IMR-90 (cell line): ENCODE measurements at regions not wholly inside any gene's neighbourhood (a gene's known extent, or its start where the extent isn't known, plus 50 kb on each side); places are given as distances from the start of the nearest gene placed in this dataset.

ENCODE experiments used
- ATAC-seq: fragments of 200-7000 bp; cut with Tn5 transposase; 2 replicates; pipeline ENCODE4 v1.9.1; 2020; ENCODE audit warnings: low read depth, mild to moderate bottlenecking, moderate library complexity
- BruUV-seq: library from RNA; stranded (reverse); fragments of 400-500 nt; replicated peaks from 2 replicates; lab custom pipeline; 2021; lab: Mats Ljungman, UMichigan
- CTCF ChIA-PET: fragments of 300-600 bp; formaldehyde crosslinking; extraction: SDS; loops from one replicate; lab custom pipeline; 2021; ENCODE audit warnings: antibody characterized with exemption; lab: Yijun Ruan, JAX
- POLR2A ChIA-PET: fragments of 300-600 bp; sonication (Branson Sonifier 250); formaldehyde crosslinking; loops from one replicate; lab custom pipeline; 2022; ENCODE audit warnings: antibody characterized with exemption; ENCODE audit not compliant: unreplicated experiment; lab: Charles Lee
- DNase-seq: peaks from one replicate; pipeline ENCODE4 v3.0.0; 2013
- H2AFZ ChIP-seq: replicated peaks from 2 replicates; pipeline ENCODE3; 2013; ENCODE audit warnings: low read length, mild to moderate bottlenecking; ENCODE audit not compliant: poor library complexity
- H2AK5ac ChIP-seq: 2 replicates; pipeline ENCODE4 v1.6.1; 2013; ENCODE audit warnings: low read depth, low read length, inconsistent platforms
- H2AK9ac ChIP-seq: replicated peaks from 2 replicates; pipeline ENCODE3; 2013; ENCODE audit warnings: mild to moderate bottlenecking, low read depth, low read length, moderate library complexity; ENCODE audit not compliant: poor library complexity
- H2BK120ac ChIP-seq: 2 replicates; pipeline ENCODE4 v1.6.1; 2013; ENCODE audit warnings: low read depth, low read length, inconsistent platforms
- H2BK15ac ChIP-seq: 3 replicates; pipeline ENCODE4 v1.6.1; 2013; ENCODE audit warnings: low read depth, low read length, inconsistent platforms
- H2BK20ac ChIP-seq: 2 replicates; pipeline ENCODE4 v1.6.1; 2013; ENCODE audit warnings: low read depth, mild to moderate bottlenecking, inconsistent platforms, low read length, moderate library complexity
- H2BK5ac ChIP-seq: 2 replicates; pipeline ENCODE4 v1.6.1; 2013; ENCODE audit warnings: mild to moderate bottlenecking, low read depth, low read length, inconsistent platforms; ENCODE audit not compliant: poor library complexity, severe bottlenecking
- H3K14ac ChIP-seq: replicated peaks from 2 replicates; pipeline ENCODE4 v1.6.1; 2013; ENCODE audit warnings: low read depth, low read length, inconsistent platforms
- H3K18ac ChIP-seq: 2 replicates; pipeline ENCODE4 v1.6.1; 2013; ENCODE audit warnings: low read depth, low read length, control low read depth
- H3K23ac ChIP-seq: 2 replicates; pipeline ENCODE4 v1.6.1; 2013; ENCODE audit warnings: low read depth, low read length, inconsistent platforms
- H3K27ac ChIP-seq: 2 replicates; pipeline ENCODE4 v1.5.1; 2013; ENCODE audit warnings: mild to moderate bottlenecking, control low read depth, low read length; ENCODE audit not compliant: insufficient read depth
- H3K27me3 ChIP-seq: 2 replicates; pipeline ENCODE4 v1.6.1; 2013; ENCODE audit warnings: low read length; ENCODE audit not compliant: control insufficient read depth, insufficient read depth
- H3K36me3 ChIP-seq: 2 replicates; pipeline ENCODE4 v1.6.1; 2013; ENCODE audit warnings: low read length, mixed read lengths; ENCODE audit not compliant: control insufficient read depth, insufficient read depth
- H3K4ac ChIP-seq: 2 replicates; pipeline ENCODE4 v1.6.1; 2013; ENCODE audit warnings: low read depth, low read length, inconsistent platforms
- H3K4me1 ChIP-seq: 2 replicates; pipeline ENCODE4 v1.6.1; 2013; ENCODE audit warnings: low read length, mixed read lengths; ENCODE audit not compliant: control insufficient read depth, insufficient read depth
- H3K4me2 ChIP-seq: 2 replicates; pipeline ENCODE4 v1.6.1; 2013; ENCODE audit warnings: low read depth, mild to moderate bottlenecking, control low read depth, low read length, moderate library complexity
- H3K4me3 ChIP-seq: 2 replicates; pipeline ENCODE4 v1.5.1; 2013; ENCODE audit warnings: low read depth, mild to moderate bottlenecking, control low read depth, low read length, moderate library complexity; ENCODE audit not compliant: insufficient read depth
- H3K56ac ChIP-seq: 2 replicates; pipeline ENCODE4 v1.6.1; 2013; ENCODE audit warnings: low read length, inconsistent platforms; ENCODE audit not compliant: insufficient read depth; ENCODE audit errors: extremely low read depth
- H3K79me1 ChIP-seq, 2 experiments: 2 replicates each; pipeline ENCODE4 v1.6.1; 2013; ENCODE audit warnings: low read length in 2 of 2, inconsistent platforms in 1 of 2, low read depth in 1 of 2
- H3K9ac ChIP-seq: 2 replicates; pipeline ENCODE4 v1.6.1; 2013; ENCODE audit warnings: low read depth, low read length, control low read depth
- H3K9me1 ChIP-seq: 2 replicates; pipeline ENCODE4 v1.6.1; 2013; ENCODE audit warnings: low read length, inconsistent platforms; ENCODE audit not compliant: insufficient read depth
- H3K9me3 ChIP-seq: 2 replicates; pipeline ENCODE4 v1.6.1; 2013; ENCODE audit warnings: low read length; ENCODE audit not compliant: control insufficient read depth, insufficient read depth
- H4K20me1 ChIP-seq: 2 replicates; pipeline ENCODE4 v1.6.1; 2013; ENCODE audit warnings: low read length, inconsistent platforms; ENCODE audit not compliant: insufficient read depth
- H4K5ac ChIP-seq: 2 replicates; pipeline ENCODE4 v1.6.1; 2013; ENCODE audit warnings: mild to moderate bottlenecking, low read depth, low read length, control low read depth
- H4K8ac ChIP-seq, 2 experiments: 2 replicates each; pipeline ENCODE4 v1.6.1; 2013; ENCODE audit warnings: low read depth in 2 of 2, low read length in 2 of 2, control low read depth in 1 of 2, inconsistent platforms in 1 of 2
- H4K91ac ChIP-seq: 2 replicates; pipeline ENCODE4 v1.6.1; 2013; ENCODE audit warnings: low read depth, low read length, inconsistent platforms; ENCODE audit not compliant: insufficient read depth
- FOS ChIP-seq: fragments of 150-350 bp; IDR thresholded peaks from 2 replicates; pipeline ENCODE4 v1.6.1; 2016; ENCODE audit warnings: low read depth, low read length
- POLR2A ChIP-seq: IDR thresholded peaks from 2 replicates; pipeline ENCODE4 v1.6.1; 2012; ENCODE audit warnings: mild to moderate bottlenecking, low read depth, low read length
- RAD21 ChIP-seq: IDR thresholded peaks from 2 replicates; pipeline ENCODE4 v1.6.1; 2012; ENCODE audit warnings: low read length, improper control_type of control experiment
- RCOR1 ChIP-seq: IDR thresholded peaks from 2 replicates; pipeline ENCODE4 v1.6.1; 2012; ENCODE audit warnings: mild to moderate bottlenecking, low read length, improper control_type of control experiment; ENCODE audit not compliant: insufficient replicate concordance
- SMC3 ChIP-seq: fragments of 150-350 bp; IDR thresholded peaks from 2 replicates; pipeline ENCODE4 v1.6.1; 2016; ENCODE audit warnings: low read depth, mild to moderate bottlenecking, antibody characterized with exemption, low read length, moderate library complexity
- WGBS, 2 experiments: methylation state at CpG; one replicate each; pipeline versions ENCODE4 v1.1.5 to v1.1.7; 2013; ENCODE audit warnings: missing lambda C conversion rate in 2 of 2; ENCODE audit not compliant: insufficient read length in 1 of 2; ENCODE audit errors: extremely low coverage in 2 of 2; 5-methylcytosine and 5-hydroxymethylcytosine counted together
- dilution Hi-C: fragments of 300-500 bp; cut with HindIII; formaldehyde crosslinking; loops from one replicate; pipeline ENCODE4 v1.14.3; 2018; ENCODE audit warnings: low sequenced_read_pairs; ENCODE audit not compliant: unreplicated experiment
- in situ Hi-C: fragments of 300-500 bp; cut with MboI; formaldehyde crosslinking; loops from 3 replicates; pipeline ENCODE4 v1.14.3; 2019; ENCODE audit warnings: low sequenced_read_pairs, inconsistent platforms, mixed read lengths
- intact Hi-C: fragments of 100-400 bp; cut with micrococcal nuclease; formaldehyde crosslinking; loops from 2 replicates; pipeline ENCODE4 v1.10.0; 2022
- TF ChIP-seq, protein P1 (sequence below): fragments of 150-350 bp; IDR thresholded peaks from 2 replicates; pipeline ENCODE4 v1.6.1; 2016; ENCODE audit warnings: low read depth, mild to moderate bottlenecking, low read length, moderate library complexity, borderline replicate concordance

DNA sequence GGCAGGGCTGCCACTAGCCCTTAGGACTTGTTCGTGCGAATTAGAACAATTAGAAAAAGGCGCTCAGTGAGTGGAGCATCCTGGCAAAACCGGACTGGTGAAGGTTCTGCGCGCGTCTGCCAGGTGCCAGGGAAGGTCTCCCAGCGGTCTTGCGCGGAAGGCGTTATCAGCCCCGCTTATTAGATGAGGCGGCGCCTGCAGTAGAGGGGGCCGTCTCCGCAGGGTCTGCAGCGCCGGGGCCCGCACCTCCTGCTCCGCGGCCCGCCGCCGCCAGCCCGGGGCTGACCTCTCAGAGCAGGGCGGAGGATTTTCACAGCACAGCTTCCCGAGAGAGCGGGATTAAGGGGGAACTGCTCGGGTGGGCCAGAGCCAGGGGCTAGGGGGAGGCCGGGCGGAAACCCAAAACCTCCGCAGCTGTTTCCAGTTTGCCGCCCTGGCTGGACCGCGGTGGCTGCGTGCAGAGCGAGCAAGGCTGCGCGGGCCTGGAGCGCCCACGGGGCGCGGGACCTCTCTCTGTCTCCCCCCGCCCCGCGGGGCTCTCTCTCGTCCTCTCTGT lies 155.2 kb downstream of the FOXD2 start:
- H2AK9ac ChIP-seq: no peak overlapping the region
- no peaks in the 10 kb centered on the region for H3K4me1 ChIP-seq
- CTCF ChIA-PET: no interaction called here
- no peaks in the 10 kb centered on the region for H4K20me1 ChIP-seq
- no peak overlapping the region for H2BK15ac ChIP-seq
- no peak overlapping the region for H3K14ac ChIP-seq
- TF ChIP-seq POLR2A (no peak), FOS (no peak), RAD21 (no peak), SMC3 (no peak), RCOR1 (no peak)
- TF ChIP-seq, protein P1, sequence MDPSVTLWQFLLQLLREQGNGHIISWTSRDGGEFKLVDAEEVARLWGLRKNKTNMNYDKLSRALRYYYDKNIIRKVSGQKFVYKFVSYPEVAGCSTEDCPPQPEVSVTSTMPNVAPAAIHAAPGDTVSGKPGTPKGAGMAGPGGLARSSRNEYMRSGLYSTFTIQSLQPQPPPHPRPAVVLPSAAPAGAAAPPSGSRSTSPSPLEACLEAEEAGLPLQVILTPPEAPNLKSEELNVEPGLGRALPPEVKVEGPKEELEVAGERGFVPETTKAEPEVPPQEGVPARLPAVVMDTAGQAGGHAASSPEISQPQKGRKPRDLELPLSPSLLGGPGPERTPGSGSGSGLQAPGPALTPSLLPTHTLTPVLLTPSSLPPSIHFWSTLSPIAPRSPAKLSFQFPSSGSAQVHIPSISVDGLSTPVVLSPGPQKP: no peak
- no peak overlapping the region for H3K9ac ChIP-seq
- H3K79me1 ChIP-seq: no peaks in the 10 kb centered on the region
- no peak overlapping the region for H3K18ac ChIP-seq
- in situ Hi-C loops (no loop called here), dilution Hi-C loops (no loop called here), intact Hi-C loops (no loop called here)
- no peak overlapping the region for H2AK5ac ChIP-seq
- H2BK120ac ChIP-seq: no peak overlapping the region
- no peak overlapping the region for H3K23ac ChIP-seq
- H3K27me3 ChIP-seq: peaks cover 11% of the 10 kb centered on the region; the same call in 1 of the 2 replicates
- H3K4me3 ChIP-seq: no peak overlapping the region
- WGBS, 2 experiments: 6% methylated on average over 18 of the region's 47 CpGs; no CpG with 5 or more reads in 1 of the 2 experiments
- no peaks in the 10 kb centered on the region for H3K36me3 ChIP-seq
- H4K5ac ChIP-seq: no peak overlapping the region
- H3K9me3 ChIP-seq: no peaks in the 10 kb centered on the region
- POLR2A ChIA-PET: no interaction called here
- no peak overlapping the region for H4K8ac ChIP-seq
- no peak overlapping the region for H4K91ac ChIP-seq
- H3K4me2 ChIP-seq: no peak overlapping the region
- no peak overlapping the region for H3K27ac ChIP-seq
- DNase-seq (no peak), ATAC-seq (no peak)
- H2BK5ac ChIP-seq: no peak overlapping the region
- H3K56ac ChIP-seq: no peak overlapping the region
- no peaks in the 10 kb centered on the region for H3K9me1 ChIP-seq
- BruUV-seq: no TSS peak
- H2AFZ ChIP-seq: peak overlapping the region; percentile 10
- H2BK20ac ChIP-seq: no peak overlapping the region
- no peak overlapping the region for H3K4ac ChIP-seq
